ENCODE measurements at regions not wholly inside any gene's neighbourhood (a gene's known extent, or its start where the extent isn't known, plus 50 kb on each side); places are given as distances from the start of the nearest gene placed in this dataset.
"Not testable (repeated sequence)": the region's sequence is repeated elsewhere in the genome, so short reads cannot be mapped to it uniquely, and the experiment has no call there.

DNA sequence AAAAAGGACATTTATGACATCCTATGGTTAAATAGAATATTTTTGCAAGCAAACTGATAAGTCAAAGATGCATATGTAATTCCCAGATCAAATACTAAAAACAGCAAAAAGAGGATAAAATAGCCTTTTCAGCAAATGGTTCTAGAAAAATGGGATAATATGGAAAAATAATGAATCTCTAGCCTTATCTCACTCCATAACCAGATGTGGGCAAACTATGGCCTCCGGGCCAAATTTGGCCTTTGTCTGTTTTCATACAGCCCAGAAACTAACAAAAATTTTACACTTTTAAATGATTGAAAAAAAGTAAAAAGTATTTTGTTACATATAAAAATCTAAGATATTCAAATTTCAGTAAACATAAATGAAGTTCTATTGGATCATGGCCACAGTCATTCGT is 215.4 kb upstream of the PRSS1 start:
- Histone ChIP-seq H3K9me3 (ENCODE audit: control insufficient read depth, insufficient read depth, low read length) (no peaks in the 10 kb centered on the region), H3K27ac (ENCODE audit: low read depth, low read length) (no peak overlapping the region), H3K4me1 (ENCODE audit: control insufficient read depth, insufficient read depth, low read length) (peaks cover 4% of the 10 kb centered on the region), H3K27me3 (ENCODE audit: control insufficient read depth, insufficient read depth, low read length) (no peaks in the 10 kb centered on the region), H3K36me3 (ENCODE audit: control insufficient read depth, insufficient read depth, low read length) (no peaks in the 10 kb centered on the region), H3K4me3 (ENCODE audit: low read depth, low read length) (no peak overlapping the region)
- WGBS (ENCODE audit: insufficient coverage), result no CpG with 5 or more reads among the region's 2 CpGs
- DNase-seq (ENCODE audit: low read depth in 4 of 6, low spot score in 6 of 6), result no peak

GRCh38 chr7:142529591-142529990 is 219.7 kb upstream of the PRSS1 start:
- 91% methylated on average over 4 of the region's 4 CpGs for WGBS (ENCODE audit: insufficient coverage)
- H3K4me1 ChIP-seq (ENCODE audit: control insufficient read depth, insufficient read depth, low read length), result no peaks in the 10 kb centered on the region
- H3K4me3 ChIP-seq (ENCODE audit: low read depth, low read length), result no peak overlapping the region
- H3K27me3 ChIP-seq (ENCODE audit: control insufficient read depth, insufficient read depth, low read length), result no peaks in the 10 kb centered on the region
- DNase-seq (ENCODE audit: low read depth in 4 of 6, low spot score in 6 of 6), result no peak
- H3K36me3 ChIP-seq (ENCODE audit: control insufficient read depth, insufficient read depth, low read length), result no peaks in the 10 kb centered on the region
- H3K9me3 ChIP-seq (ENCODE audit: control insufficient read depth, insufficient read depth, low read length), result no peaks in the 10 kb centered on the region
- H3K27ac ChIP-seq (ENCODE audit: low read depth, low read length), result no peak overlapping the region

GRCh38 chr7:142528608-142529408 is 220.5 kb upstream of the PRSS1 start:
- no peaks in the 10 kb centered on the region for H3K4me1 ChIP-seq (ENCODE audit: control insufficient read depth, insufficient read depth, low read length)
- H3K9me3 ChIP-seq (ENCODE audit: control insufficient read depth, insufficient read depth, low read length), result no peaks in the 10 kb centered on the region
- 83% methylated on average over 8 of the region's 15 CpGs for WGBS (ENCODE audit: insufficient coverage)
- H3K4me3 ChIP-seq (ENCODE audit: low read depth, low read length), result no peak overlapping the region
- H3K27ac ChIP-seq (ENCODE audit: low read depth, low read length), result no peak overlapping the region
- H3K27me3 ChIP-seq (ENCODE audit: control insufficient read depth, insufficient read depth, low read length), result no peaks in the 10 kb centered on the region
- no peak for DNase-seq (ENCODE audit: low read depth in 4 of 6, low spot score in 6 of 6)
- no peaks in the 10 kb centered on the region for H3K36me3 ChIP-seq (ENCODE audit: control insufficient read depth, insufficient read depth, low read length)

DNA sequence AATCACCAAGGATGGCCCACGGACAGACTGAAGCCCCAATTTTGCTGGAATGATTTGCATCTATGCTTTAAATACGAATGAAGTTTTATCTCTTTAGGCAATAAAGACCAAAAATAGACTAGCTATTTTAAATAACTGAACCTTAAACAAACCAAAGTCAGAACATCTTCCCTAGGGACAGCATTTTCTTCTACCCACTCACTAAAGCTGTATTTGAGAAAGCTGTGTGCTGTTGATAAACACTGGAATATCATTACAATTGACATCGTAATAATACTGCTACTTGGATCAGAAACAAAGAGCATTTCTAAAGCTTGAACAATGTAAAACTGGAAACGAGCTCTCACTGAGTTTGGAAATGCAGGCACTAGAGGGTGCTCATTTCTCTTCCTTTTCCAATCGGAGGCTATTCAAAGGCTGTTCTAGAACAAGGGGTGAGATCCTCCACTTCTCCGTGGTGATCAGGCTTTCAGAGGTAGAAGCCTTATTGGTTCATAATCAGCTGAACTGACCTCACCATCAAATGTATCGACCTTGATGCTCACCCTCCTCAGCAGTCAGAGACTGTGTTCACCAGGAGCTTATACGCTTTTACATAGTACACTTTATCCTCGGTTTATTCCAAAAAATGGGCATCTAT is 225.3 kb upstream of the PRSS1 start:
- Histone ChIP-seq H3K27ac (ENCODE audit: low read depth, low read length) (no peak overlapping the region), H3K4me3 (ENCODE audit: low read depth, low read length) (no peak overlapping the region), H3K9me3 (ENCODE audit: control insufficient read depth, insufficient read depth, low read length) (no peaks in the 10 kb centered on the region), H3K4me1 (ENCODE audit: control insufficient read depth, insufficient read depth, low read length) (no peaks in the 10 kb centered on the region), H3K27me3 (ENCODE audit: control insufficient read depth, insufficient read depth, low read length) (no peaks in the 10 kb centered on the region), H3K36me3 (ENCODE audit: control insufficient read depth, insufficient read depth, low read length) (no peaks in the 10 kb centered on the region)
- no peak for DNase-seq (ENCODE audit: low read depth in 4 of 6, low spot score in 6 of 6)
- WGBS (ENCODE audit: insufficient coverage), result 80% methylated on average over 1 of the region's 9 CpGs

- H3K27ac ChIP-seq (ENCODE audit: low read depth, low read length), result no peak overlapping the region
- no peaks in the 10 kb centered on the region for H3K36me3 ChIP-seq (ENCODE audit: control insufficient read depth, insufficient read depth, low read length)
- WGBS (ENCODE audit: insufficient coverage), result 67% methylated on average over 1 of the region's 1 CpG
- no peak for DNase-seq (ENCODE audit: low read depth in 4 of 6, low spot score in 6 of 6)
- H3K4me3 ChIP-seq (ENCODE audit: low read depth, low read length), result no peak overlapping the region
- no peaks in the 10 kb centered on the region for H3K9me3 ChIP-seq (ENCODE audit: control insufficient read depth, insufficient read depth, low read length)
- H3K27me3 ChIP-seq (ENCODE audit: control insufficient read depth, insufficient read depth, low read length), result no peaks in the 10 kb centered on the region
- no peaks in the 10 kb centered on the region for H3K4me1 ChIP-seq (ENCODE audit: control insufficient read depth, insufficient read depth, low read length)
These were observed 226.5 kb upstream of the PRSS1 start for GRCh38 chr7:142522735-142523134.

GRCh38 chr7:142520885-142521284 is 228.4 kb upstream of the PRSS1 start:
- not testable (repeated sequence) for H3K27me3 ChIP-seq (ENCODE audit: control insufficient read depth, insufficient read depth, low read length); DNase-seq (ENCODE audit: low read depth in 4 of 6, low spot score in 6 of 6); H3K27ac ChIP-seq (ENCODE audit: low read depth, low read length); H3K4me1 ChIP-seq (ENCODE audit: control insufficient read depth, insufficient read depth, low read length); H3K9me3 ChIP-seq (ENCODE audit: control insufficient read depth, insufficient read depth, low read length); H3K4me3 ChIP-seq (ENCODE audit: low read depth, low read length); H3K36me3 ChIP-seq (ENCODE audit: control insufficient read depth, insufficient read depth, low read length)
- 53% methylated on average over 2 of the region's 2 CpGs for WGBS (ENCODE audit: insufficient coverage)

DNA sequence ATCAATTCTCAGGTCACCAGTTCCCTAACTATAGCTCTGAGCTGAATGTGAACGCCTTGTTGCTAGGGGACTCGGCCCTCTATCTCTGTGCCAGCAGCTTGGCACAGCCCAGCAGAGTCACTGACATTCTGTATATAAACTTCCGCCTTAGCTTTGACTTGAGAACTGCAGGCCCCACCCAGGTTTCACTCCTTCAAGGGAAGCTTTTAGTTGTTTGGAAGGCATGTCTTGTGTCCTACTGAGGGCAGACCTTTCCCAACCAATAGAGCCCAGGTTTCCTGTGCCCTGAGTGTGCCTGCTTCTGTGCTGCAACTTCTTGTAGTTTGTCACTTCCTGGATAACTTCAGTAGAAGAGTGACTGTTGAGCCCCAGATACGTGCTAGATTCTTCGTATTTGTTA is 228.8 kb upstream of the PRSS1 start:
- not testable (repeated sequence) for H3K36me3 ChIP-seq (ENCODE audit: control insufficient read depth, insufficient read depth, low read length); DNase-seq (ENCODE audit: low read depth in 4 of 6, low spot score in 6 of 6); H3K9me3 ChIP-seq (ENCODE audit: control insufficient read depth, insufficient read depth, low read length); H3K4me1 ChIP-seq (ENCODE audit: control insufficient read depth, insufficient read depth, low read length); H3K27ac ChIP-seq (ENCODE audit: low read depth, low read length); H3K27me3 ChIP-seq (ENCODE audit: control insufficient read depth, insufficient read depth, low read length); H3K4me3 ChIP-seq (ENCODE audit: low read depth, low read length)
- 40% methylated on average over 1 of the region's 5 CpGs for WGBS (ENCODE audit: insufficient coverage)

- no peaks in the 10 kb centered on the region for H3K4me1 ChIP-seq (ENCODE audit: control insufficient read depth, insufficient read depth, low read length)
- no peaks in the 10 kb centered on the region for H3K9me3 ChIP-seq (ENCODE audit: control insufficient read depth, insufficient read depth, low read length)
- WGBS (ENCODE audit: insufficient coverage), result 76% methylated on average over 3 of the region's 5 CpGs
- H3K27ac ChIP-seq (ENCODE audit: low read depth, low read length), result no peak overlapping the region
- H3K4me3 ChIP-seq (ENCODE audit: low read depth, low read length), result no peak overlapping the region
- no peaks in the 10 kb centered on the region for H3K36me3 ChIP-seq (ENCODE audit: control insufficient read depth, insufficient read depth, low read length)
- DNase-seq (ENCODE audit: low read depth in 4 of 6, low spot score in 6 of 6), result peak in 2 of 6 donors; percentile 34 to 42
- no peaks in the 10 kb centered on the region for H3K27me3 ChIP-seq (ENCODE audit: control insufficient read depth, insufficient read depth, low read length)
These were observed 229.9 kb upstream of the PRSS1 start for GRCh38 chr7:142519079-142520078.

DNA sequence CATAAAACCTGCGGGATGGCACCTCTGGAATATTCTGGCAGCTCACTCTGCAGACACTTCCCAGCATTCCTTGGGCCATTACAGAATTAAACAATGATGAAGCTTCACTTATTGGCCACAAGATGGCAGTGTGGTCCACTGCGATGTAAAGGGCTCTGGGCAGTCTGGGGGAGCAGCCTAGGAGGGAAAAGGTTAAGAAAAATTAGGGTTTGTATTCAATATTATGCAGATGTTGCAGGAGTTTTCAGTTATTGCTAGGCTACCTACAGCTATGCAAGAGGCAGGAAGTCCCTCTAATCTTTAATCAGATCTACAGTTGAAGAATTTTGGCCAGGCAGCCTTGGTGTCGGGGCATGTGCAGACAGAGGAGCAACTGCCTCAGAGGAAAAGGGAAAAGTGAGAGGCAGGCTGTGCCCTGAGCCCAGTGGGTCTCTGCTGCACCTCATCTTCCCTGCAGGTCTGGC is 233.2 kb upstream of the PRSS1 start:
- Histone ChIP-seq H3K27ac (ENCODE audit: low read depth, low read length) (no peak overlapping the region), H3K9me3 (ENCODE audit: control insufficient read depth, insufficient read depth, low read length) (no peaks in the 10 kb centered on the region), H3K4me1 (ENCODE audit: control insufficient read depth, insufficient read depth, low read length) (no peaks in the 10 kb centered on the region), H3K27me3 (ENCODE audit: control insufficient read depth, insufficient read depth, low read length) (no peaks in the 10 kb centered on the region), H3K36me3 (ENCODE audit: control insufficient read depth, insufficient read depth, low read length) (no peaks in the 10 kb centered on the region), H3K4me3 (ENCODE audit: low read depth, low read length) (no peak overlapping the region)
- 27% methylated on average over 3 of the region's 3 CpGs for WGBS (ENCODE audit: insufficient coverage)
- peak in 4 of 6 donors; percentile 22 to 76 (median 52) for DNase-seq (ENCODE audit: low read depth in 4 of 6, low spot score in 6 of 6)

Data from spinal cord (tissue), 9 donors.